MM.1S (cell line): ENCODE measurements at regions not wholly inside any gene's neighbourhood (a gene's known extent, or its start where the extent isn't known, plus 50 kb on each side); places are given as distances from the start of the nearest gene placed in this dataset.

Experiments used
- DNase-seq: peaks from one replicate; pipeline ENCODE4 v3.0.0-alpha.2; 2015
- H2AFZ ChIP-seq: fragments of 300-600 bp; sonication (generic); 2 replicates; pipeline ENCODE4 v1.6.0; 2016; ENCODE audit warnings: antibody characterized with exemption, low read length
- H3F3A ChIP-seq: fragments of 300-600 bp; sonication (generic); 2 replicates; pipeline ENCODE4 v1.6.1; 2016; ENCODE audit warnings: mild to moderate bottlenecking, antibody characterized with exemption, low read length, moderate library complexity, mixed read lengths; ENCODE audit not compliant: insufficient read depth
- H3K27ac ChIP-seq: fragments of 300-600 bp; sonication (generic); 2 replicates; pipeline ENCODE4 v1.5.1; 2016; ENCODE audit warnings: mild to moderate bottlenecking, low read length
- H3K27me3 ChIP-seq: fragments of 300-600 bp; sonication (generic); replicated peaks from 2 replicates; pipeline ENCODE4 v1.6.0; 2016; ENCODE audit warnings: low read length; ENCODE audit not compliant: insufficient read depth
- H3K36me3 ChIP-seq: fragments of 300-600 bp; sonication (generic); replicated peaks from 2 replicates; pipeline ENCODE4 v1.6.1; 2016; ENCODE audit warnings: mild to moderate bottlenecking, low read length, mixed read lengths; ENCODE audit not compliant: insufficient read depth
- H3K4me1 ChIP-seq: fragments of 300-600 bp; sonication (generic); 2 replicates; pipeline ENCODE4 v1.6.1; 2016; ENCODE audit warnings: low read length, mixed read lengths
- H3K4me2 ChIP-seq: fragments of 300-600 bp; sonication (generic); 2 replicates; pipeline ENCODE4 v1.6.0; 2016; ENCODE audit warnings: low read depth, low read length
- H3K4me3 ChIP-seq: fragments of 300-600 bp; sonication (generic); 2 replicates; pipeline ENCODE4 v1.5.1; 2016; ENCODE audit warnings: low read length, mixed read lengths
- H3K79me2 ChIP-seq: fragments of 300-600 bp; sonication (generic); 2 replicates; pipeline ENCODE4 v1.6.1; 2016; ENCODE audit warnings: mixed run types, low read length, mixed read lengths
- H3K9ac ChIP-seq: fragments of 300-600 bp; sonication (generic); 2 replicates; pipeline ENCODE4 v1.6.1; 2016; ENCODE audit warnings: low read length, mixed read lengths
- H3K9me2 ChIP-seq: fragments of 300-600 bp; sonication (generic); replicated peaks from 2 replicates; pipeline ENCODE4 v1.6.1; 2016; ENCODE audit warnings: mild to moderate bottlenecking, low read length, mixed read lengths; ENCODE audit not compliant: insufficient read depth
- H3K9me3 ChIP-seq: fragments of 300-600 bp; sonication (generic); replicated peaks from 2 replicates; pipeline ENCODE4 v1.6.1; 2016; ENCODE audit warnings: mild to moderate bottlenecking, low read length, mixed read lengths; ENCODE audit not compliant: insufficient read depth
- H4K20me1 ChIP-seq: fragments of 300-600 bp; sonication (generic); 2 replicates; pipeline ENCODE4 v1.6.1; 2016; ENCODE audit warnings: mild to moderate bottlenecking, low read length, moderate library complexity, mixed read lengths; ENCODE audit not compliant: insufficient read depth
- EZH2 ChIP-seq: fragments of 300-600 bp; sonication (generic); optimal IDR thresholded peaks from 2 replicates; pipeline ENCODE3; 2017; ENCODE audit warnings: low read depth, mild to moderate bottlenecking, antibody characterized with exemption, low read length, mixed read lengths
- EZH2phosphoT487 ChIP-seq: fragments of 300-600 bp; sonication (generic); IDR thresholded peaks from 2 replicates; pipeline ENCODE4 v1.6.1; 2018; ENCODE audit warnings: antibody characterized with exemption, low read length
- TF ChIP-seq, protein P1 (sequence below): fragments of 300-600 bp; sonication (generic); IDR thresholded peaks from 2 replicates; pipeline ENCODE4 v1.5.1; 2016; ENCODE audit warnings: antibody characterized with exemption, low read length, mixed read lengths

DNA sequence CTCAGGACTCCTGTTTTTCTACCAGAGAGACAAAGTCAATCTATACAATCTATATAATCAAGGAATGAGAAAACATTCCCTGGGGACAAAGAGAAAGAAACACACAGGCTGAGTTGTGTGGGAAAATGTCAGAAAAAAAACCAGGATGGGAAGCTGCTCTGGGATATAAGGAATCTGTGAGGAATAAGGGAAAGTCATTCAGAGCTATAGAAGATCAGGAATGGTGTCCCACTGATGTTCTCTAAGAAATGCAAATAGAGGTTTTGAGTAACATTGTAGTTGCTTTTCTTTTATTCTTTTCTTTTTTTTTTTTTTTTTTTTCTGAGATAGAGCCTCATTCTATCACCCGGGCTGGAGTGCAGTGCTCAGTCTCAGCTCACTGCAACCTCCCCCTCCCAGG lies 605.9 kb upstream of the KLF4 start:
- TF ChIP-seq, protein P1, sequence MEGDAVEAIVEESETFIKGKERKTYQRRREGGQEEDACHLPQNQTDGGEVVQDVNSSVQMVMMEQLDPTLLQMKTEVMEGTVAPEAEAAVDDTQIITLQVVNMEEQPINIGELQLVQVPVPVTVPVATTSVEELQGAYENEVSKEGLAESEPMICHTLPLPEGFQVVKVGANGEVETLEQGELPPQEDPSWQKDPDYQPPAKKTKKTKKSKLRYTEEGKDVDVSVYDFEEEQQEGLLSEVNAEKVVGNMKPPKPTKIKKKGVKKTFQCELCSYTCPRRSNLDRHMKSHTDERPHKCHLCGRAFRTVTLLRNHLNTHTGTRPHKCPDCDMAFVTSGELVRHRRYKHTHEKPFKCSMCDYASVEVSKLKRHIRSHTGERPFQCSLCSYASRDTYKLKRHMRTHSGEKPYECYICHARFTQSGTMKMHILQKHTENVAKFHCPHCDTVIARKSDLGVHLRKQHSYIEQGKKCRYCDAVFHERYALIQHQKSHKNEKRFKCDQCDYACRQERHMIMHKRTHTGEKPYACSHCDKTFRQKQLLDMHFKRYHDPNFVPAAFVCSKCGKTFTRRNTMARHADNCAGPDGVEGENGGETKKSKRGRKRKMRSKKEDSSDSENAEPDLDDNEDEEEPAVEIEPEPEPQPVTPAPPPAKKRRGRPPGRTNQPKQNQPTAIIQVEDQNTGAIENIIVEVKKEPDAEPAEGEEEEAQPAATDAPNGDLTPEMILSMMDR: no peak
- TF ChIP-seq EZH2 (no peak), EZH2phosphoT487 (no peak)
- no peak overlapping the region for H3K27ac ChIP-seq
- H3F3A ChIP-seq: no peaks in the 10 kb centered on the region
- no peaks in the 10 kb centered on the region for H3K9me3 ChIP-seq
- no peaks in the 10 kb centered on the region for H3K4me1 ChIP-seq
- H2AFZ ChIP-seq: no peak overlapping the region
- H3K79me2 ChIP-seq: no peaks in the 10 kb centered on the region
- no peak overlapping the region for H3K9ac ChIP-seq
- no peaks in the 10 kb centered on the region for H3K9me2 ChIP-seq
- no peaks in the 10 kb centered on the region for H3K36me3 ChIP-seq
- no peaks in the 10 kb centered on the region for H4K20me1 ChIP-seq
- H3K27me3 ChIP-seq: no peaks in the 10 kb centered on the region
- no peak overlapping the region for H3K4me2 ChIP-seq
- no peak for DNase-seq
- H3K4me3 ChIP-seq: no peak overlapping the region

DNA sequence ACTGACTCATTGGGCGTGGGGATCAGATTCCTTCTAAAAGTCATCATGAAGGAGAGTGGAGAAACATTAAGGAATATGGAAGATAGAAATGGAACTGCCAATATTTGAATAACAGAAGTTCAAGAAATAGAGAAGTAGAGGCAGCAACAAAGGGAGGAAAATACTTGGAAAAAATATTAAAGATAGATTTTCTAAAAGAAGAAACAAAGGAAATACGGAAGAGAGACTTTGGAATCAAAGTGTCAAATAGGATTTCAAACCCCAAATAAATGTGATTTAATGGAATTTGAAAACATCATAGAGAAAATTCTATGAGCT lies 605.1 kb upstream of the KLF4 start:
- Histone ChIP-seq H3K36me3 (no peaks in the 10 kb centered on the region), H3K27ac (no peak overlapping the region), H3K4me1 (no peaks in the 10 kb centered on the region), H4K20me1 (no peaks in the 10 kb centered on the region), H3F3A (no peaks in the 10 kb centered on the region), H3K79me2 (no peaks in the 10 kb centered on the region), H3K9ac (no peak overlapping the region), H3K9me3 (no peaks in the 10 kb centered on the region), H3K4me2 (no peak overlapping the region), H2AFZ (no peak overlapping the region), H3K9me2 (no peaks in the 10 kb centered on the region), H3K4me3 (no peak overlapping the region), H3K27me3 (no peaks in the 10 kb centered on the region)
- TF ChIP-seq EZH2 (no peak), EZH2phosphoT487 (no peak)
- TF ChIP-seq, protein P1: no peak
- no peak for DNase-seq

- Histone ChIP-seq H3K4me2 (no peak overlapping the region), H4K20me1 (no peaks in the 10 kb centered on the region), H2AFZ (no peak overlapping the region), H3K9me3 (no peaks in the 10 kb centered on the region), H3F3A (no peaks in the 10 kb centered on the region), H3K27ac (no peak overlapping the region), H3K4me3 (no peak overlapping the region), H3K9ac (no peak overlapping the region), H3K9me2 (no peaks in the 10 kb centered on the region), H3K4me1 (no peaks in the 10 kb centered on the region), H3K27me3 (no peaks in the 10 kb centered on the region), H3K36me3 (no peaks in the 10 kb centered on the region), H3K79me2 (no peaks in the 10 kb centered on the region)
- TF ChIP-seq EZH2: no peak
- TF ChIP-seq, protein P1: no peak
- no peak for TF ChIP-seq EZH2phosphoT487
- no peak for DNase-seq
Measured at GRCh38 chr9:108093773-108094675, 604.5 kb upstream of the KLF4 start.
